HG03521 (cell line): ENCODE measurements at regions not wholly inside any gene's neighbourhood (a gene's known extent, or its start where the extent isn't known, plus 50 kb on each side); places are given as distances from the start of the nearest gene placed in this dataset.
A peak's percentile ranks its signal among the peaks of the same experiment; 100 is the strongest.
"Not testable (repeated sequence)": the region's sequence is repeated elsewhere in the genome, so short reads cannot be mapped to it uniquely, and the experiment has no call there.

ENCODE experiments used
- ATAC-seq: cut with Tn5 transposase; IDR thresholded peaks from one replicate; pipeline ENCODE4 v1.9.1; 2021; ENCODE audit warnings: mild to moderate bottlenecking, moderate library complexity; ENCODE audit not compliant: unreplicated experiment

- no peak for ATAC-seq
These were observed 83.8 kb upstream of the PPM1B start for GRCh38 chr2:44084850-44085249.

- no peak for ATAC-seq
These were observed 82.0 kb upstream of the PPM1B start for GRCh38 chr2:44086629-44087028.

- peak; percentile 75 for ATAC-seq
These were observed 81.5 kb upstream of the PPM1B start for GRCh38 chr2:44087036-44087713.

GRCh38 chr2:44087714-44088092 is 81.0 kb upstream of the PPM1B start:
- ATAC-seq: no peak

- not testable (repeated sequence) for ATAC-seq
These were observed 76.2 kb upstream of the PPM1B start for GRCh38 chr2:44092519-44092918.

GRCh38 chr2:44093970-44094369 is 74.7 kb upstream of the PPM1B start:
- no peak for ATAC-seq

- ATAC-seq: no peak
These were observed 71.3 kb upstream of the PPM1B start for GRCh38 chr2:44097322-44097907.

GRCh38 chr2:44098050-44098449 is 70.6 kb upstream of the PPM1B start:
- ATAC-seq: no peak

- no peak for ATAC-seq
These were observed 69.8 kb upstream of the PPM1B start for GRCh38 chr2:44098891-44099290.

- ATAC-seq: no peak
These were observed 68.3 kb upstream of the PPM1B start for GRCh38 chr2:44100351-44100750.

GRCh38 chr2:44101246-44101645 is 67.4 kb upstream of the PPM1B start:
- ATAC-seq: no peak

- no peak for ATAC-seq
These were observed 65.7 kb upstream of the PPM1B start for GRCh38 chr2:44102790-44103562.

GRCh38 chr2:44103639-44104038 is 65.0 kb upstream of the PPM1B start:
- no peak for ATAC-seq

- no peak for ATAC-seq
These were observed 63.8 kb upstream of the PPM1B start for GRCh38 chr2:44104855-44105271.

GRCh38 chr2:44106509-44106908 is 62.2 kb upstream of the PPM1B start:
- not testable (repeated sequence) for ATAC-seq

GRCh38 chr2:44107086-44107740 is 61.5 kb upstream of the PPM1B start:
- peak; percentile 65 for ATAC-seq

GRCh38 chr2:44107974-44108373 is 60.7 kb upstream of the PPM1B start:
- ATAC-seq: no peak

- ATAC-seq: no peak
These were observed 59.5 kb upstream of the PPM1B start for GRCh38 chr2:44109166-44109565.

- ATAC-seq: no peak
These were observed 58.2 kb upstream of the PPM1B start for GRCh38 chr2:44110444-44110843.

- no peak for ATAC-seq
These were observed 56.6 kb upstream of the PPM1B start for GRCh38 chr2:44112096-44112495.

- ATAC-seq: no peak
These were observed 52.4 kb upstream of the PPM1B start for GRCh38 chr2:44116319-44116718.

GRCh38 chr2:44118257-44118656 is 50.4 kb upstream of the PPM1B start:
- no peak for ATAC-seq
